ENCODE measurements at regions not wholly inside any gene's neighbourhood (a gene's known extent, or its start where the extent isn't known, plus 50 kb on each side); places are given as distances from the start of the nearest gene placed in this dataset.

DNA sequence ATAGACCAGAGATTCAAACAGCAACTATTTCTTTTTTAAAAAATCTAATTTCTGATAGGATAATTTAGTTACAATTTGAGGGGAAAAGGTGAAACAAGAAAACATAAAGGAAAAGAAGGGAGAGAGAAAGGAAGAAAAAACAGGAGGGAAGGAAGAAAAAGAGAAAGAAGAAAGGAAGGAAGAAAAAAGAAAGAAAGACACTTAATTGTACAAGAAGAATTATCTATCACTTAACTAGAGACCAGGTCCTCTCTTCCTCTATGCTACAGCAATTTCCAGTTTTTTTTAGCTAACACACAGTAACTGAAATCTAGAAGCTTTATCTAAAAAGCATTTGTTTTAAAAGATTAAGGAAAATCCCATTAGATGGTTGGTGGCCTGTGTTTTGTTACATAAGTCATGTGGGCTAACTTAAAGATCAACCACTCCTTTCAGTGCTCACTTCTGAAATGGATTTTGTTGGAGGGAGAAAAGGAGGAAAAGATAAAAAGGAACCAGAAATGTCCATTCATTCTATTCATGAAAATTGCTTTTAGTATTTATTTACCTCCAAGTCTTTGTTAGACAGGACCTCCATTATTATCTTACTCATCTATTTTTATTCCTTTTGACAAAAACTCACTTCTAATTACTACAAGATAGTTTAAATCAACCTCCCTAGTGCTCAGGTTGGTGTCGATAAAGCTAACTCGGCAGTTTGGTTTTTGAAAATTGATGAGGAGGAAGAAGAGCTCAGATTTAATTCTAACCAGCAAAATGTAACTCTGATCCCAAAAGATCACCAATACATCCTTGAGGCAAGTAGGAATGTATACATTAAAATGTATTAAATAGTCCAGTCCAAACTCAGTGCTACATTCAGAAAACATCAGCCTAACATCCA is 251.5 kb upstream of the FN1 start:
- H3K27me3 ChIP-seq (ENCODE audit: control insufficient read depth, insufficient read depth, low read length), result no peaks in the 10 kb centered on the region
- H3K9me3 ChIP-seq (ENCODE audit: control insufficient read depth, insufficient read depth, low read length), result no peaks in the 10 kb centered on the region
- H3K4me1 ChIP-seq (ENCODE audit: control insufficient read depth, insufficient read depth, low read length), result no peaks in the 10 kb centered on the region
- no peak overlapping the region for H3K4me3 ChIP-seq (ENCODE audit: low read depth, low read length)
- no peak overlapping the region for H3K9ac ChIP-seq (ENCODE audit: low read depth, low read length)
- H3K36me3 ChIP-seq (ENCODE audit: control insufficient read depth, insufficient read depth, low read length), result no peaks in the 10 kb centered on the region

DNA sequence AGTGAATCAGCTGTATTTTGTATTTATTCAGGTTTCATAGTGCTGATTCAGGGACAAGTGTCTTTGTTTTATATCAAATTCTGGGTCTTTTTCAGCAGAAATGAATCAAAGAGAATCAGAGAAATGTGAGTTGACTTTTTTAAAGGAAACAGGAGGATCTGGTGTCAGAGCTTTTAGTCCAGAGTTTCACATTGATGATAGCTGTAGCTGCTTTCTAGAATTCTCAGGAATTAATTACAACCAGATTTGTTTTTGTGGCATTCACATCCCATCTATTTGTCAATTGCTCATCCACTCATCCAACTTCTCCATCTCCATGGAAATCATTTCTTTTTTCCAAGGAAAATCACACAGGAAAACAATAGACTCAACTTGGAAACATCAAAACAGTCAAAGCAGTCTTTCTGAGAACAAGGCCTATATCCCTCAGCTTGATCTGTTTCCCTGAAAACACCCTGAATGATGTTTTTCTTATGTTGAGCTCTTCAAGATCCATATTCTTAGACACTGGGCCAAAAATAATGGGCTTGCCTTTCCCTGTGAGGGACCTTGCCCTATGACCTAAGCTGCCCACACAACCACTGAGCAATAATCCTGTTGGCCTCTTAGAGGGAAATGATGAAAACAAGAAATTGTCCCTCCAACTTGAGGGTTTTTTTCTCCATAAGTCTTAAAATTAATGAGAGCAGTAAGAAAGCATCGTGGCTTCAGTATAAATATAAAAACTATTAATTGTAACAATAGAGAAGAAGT is 249.5 kb upstream of the FN1 start:
- Histone ChIP-seq H3K9me3 (ENCODE audit: control insufficient read depth, insufficient read depth, low read length) (no peaks in the 10 kb centered on the region), H3K4me3 (ENCODE audit: low read depth, low read length) (no peak overlapping the region), H3K4me1 (ENCODE audit: control insufficient read depth, insufficient read depth, low read length) (no peaks in the 10 kb centered on the region), H3K27me3 (ENCODE audit: control insufficient read depth, insufficient read depth, low read length) (no peaks in the 10 kb centered on the region), H3K36me3 (ENCODE audit: control insufficient read depth, insufficient read depth, low read length) (no peaks in the 10 kb centered on the region), H3K9ac (ENCODE audit: low read depth, low read length) (no peak overlapping the region)

DNA sequence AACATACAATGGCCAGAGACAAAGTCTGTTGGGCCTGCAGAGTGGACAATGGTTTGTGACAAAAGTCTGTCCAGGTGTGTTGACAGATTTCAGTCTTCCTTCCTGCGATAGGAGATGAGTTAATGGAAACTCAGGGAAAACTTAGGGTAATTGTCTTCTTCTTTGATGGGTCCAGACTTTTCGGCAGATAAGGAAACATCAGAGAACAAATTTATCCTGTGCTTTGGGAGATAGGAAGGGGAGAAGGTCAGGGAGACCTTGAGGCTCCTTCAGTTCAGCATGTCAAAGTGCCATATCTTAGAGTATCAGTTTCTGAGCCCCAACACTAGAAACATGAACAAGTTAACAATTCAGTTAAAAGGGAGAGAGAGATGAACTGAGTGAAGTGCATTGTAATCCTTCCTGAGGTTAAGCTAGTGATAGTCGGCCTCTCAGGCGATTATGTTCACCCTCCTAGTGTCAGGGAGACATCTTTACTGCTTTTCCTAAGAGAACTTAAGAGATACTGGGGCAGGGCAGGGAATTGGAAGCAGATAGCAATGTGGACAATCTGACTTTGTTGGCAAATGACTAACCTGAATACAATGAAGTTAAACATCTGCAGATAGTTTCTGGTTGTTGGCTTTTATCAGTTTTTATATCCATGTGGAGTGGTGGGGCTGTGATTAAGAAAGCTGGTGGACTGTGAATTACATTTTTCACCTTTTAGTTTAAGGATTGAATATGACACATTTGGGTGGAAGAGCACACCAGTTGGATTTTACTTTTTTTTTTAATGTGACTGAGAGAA is 248.8 kb upstream of the FN1 start:
- no peak overlapping the region for H3K9ac ChIP-seq (ENCODE audit: low read depth, low read length)
- no peaks in the 10 kb centered on the region for H3K4me1 ChIP-seq (ENCODE audit: control insufficient read depth, insufficient read depth, low read length)
- no peaks in the 10 kb centered on the region for H3K9me3 ChIP-seq (ENCODE audit: control insufficient read depth, insufficient read depth, low read length)
- H3K36me3 ChIP-seq (ENCODE audit: control insufficient read depth, insufficient read depth, low read length), result no peaks in the 10 kb centered on the region
- H3K27me3 ChIP-seq (ENCODE audit: control insufficient read depth, insufficient read depth, low read length), result no peaks in the 10 kb centered on the region
- no peak overlapping the region for H3K4me3 ChIP-seq (ENCODE audit: low read depth, low read length)

DNA sequence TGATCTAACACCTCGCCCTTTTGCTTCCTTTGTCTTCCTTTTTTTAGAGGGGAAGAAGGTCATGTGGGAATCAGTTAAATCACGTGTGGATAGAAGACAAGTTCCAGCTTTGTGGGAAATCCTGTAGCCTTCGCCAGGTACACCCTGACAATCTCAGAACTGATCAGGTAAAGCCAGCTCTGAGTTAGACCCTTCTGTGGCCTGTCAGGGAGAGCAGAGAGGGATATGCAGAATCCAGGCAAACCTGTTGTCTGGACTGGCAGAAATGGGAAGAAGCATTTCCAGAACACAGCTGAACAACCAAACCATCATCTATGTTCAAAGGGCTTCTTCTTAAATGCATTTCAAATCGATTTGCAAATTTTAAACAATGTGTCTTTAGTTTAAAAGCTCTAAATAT is 247.4 kb upstream of the FN1 start:
- Histone ChIP-seq H3K36me3 (ENCODE audit: control insufficient read depth, insufficient read depth, low read length) (no peaks in the 10 kb centered on the region), H3K9me3 (ENCODE audit: control insufficient read depth, insufficient read depth, low read length) (no peaks in the 10 kb centered on the region), H3K4me3 (ENCODE audit: low read depth, low read length) (no peak overlapping the region), H3K9ac (ENCODE audit: low read depth, low read length) (no peak overlapping the region), H3K27me3 (ENCODE audit: control insufficient read depth, insufficient read depth, low read length) (no peaks in the 10 kb centered on the region), H3K4me1 (ENCODE audit: control insufficient read depth, insufficient read depth, low read length) (no peaks in the 10 kb centered on the region)

DNA sequence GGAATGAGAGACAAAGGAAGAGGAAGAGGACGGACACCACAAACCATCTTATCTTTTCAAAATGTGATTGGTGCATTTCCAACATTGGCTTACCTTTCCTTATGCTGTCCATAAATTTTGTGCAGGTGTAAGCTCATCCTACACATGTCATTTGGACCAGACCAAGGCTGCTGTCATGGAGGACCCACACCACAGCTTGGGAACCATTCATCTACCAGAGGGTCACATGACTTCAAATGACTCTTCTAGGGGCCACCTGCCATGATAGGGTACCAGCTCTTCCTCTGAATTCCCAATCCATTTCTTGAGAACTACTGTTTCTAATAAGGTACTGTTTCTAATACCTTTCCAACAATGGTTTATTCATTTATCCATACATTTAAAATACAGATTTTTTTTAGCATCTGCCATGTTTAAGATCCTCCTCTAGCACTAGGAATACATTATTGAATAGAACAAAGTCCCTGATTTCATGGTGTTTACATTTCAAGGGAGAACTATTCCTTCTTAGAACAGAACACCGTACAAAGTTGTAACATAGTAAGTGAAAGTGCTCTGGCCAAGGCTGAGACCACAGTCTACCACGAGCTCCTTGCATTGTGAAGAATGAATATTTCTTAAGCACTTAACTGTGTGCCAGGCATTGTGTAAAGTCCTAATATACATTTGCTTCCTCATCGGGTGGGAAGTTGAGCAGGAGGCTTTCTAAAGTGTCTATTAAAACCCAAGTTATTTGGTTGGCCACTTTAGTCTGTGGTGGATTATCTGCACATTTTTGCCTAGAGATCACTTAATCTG is 246.1 kb upstream of the FN1 start:
- Histone ChIP-seq H3K36me3 (ENCODE audit: control insufficient read depth, insufficient read depth, low read length) (no peaks in the 10 kb centered on the region), H3K9me3 (ENCODE audit: control insufficient read depth, insufficient read depth, low read length) (no peaks in the 10 kb centered on the region), H3K27me3 (ENCODE audit: control insufficient read depth, insufficient read depth, low read length) (no peaks in the 10 kb centered on the region), H3K4me1 (ENCODE audit: control insufficient read depth, insufficient read depth, low read length) (no peaks in the 10 kb centered on the region), H3K9ac (ENCODE audit: low read depth, low read length) (no peak overlapping the region), H3K4me3 (ENCODE audit: low read depth, low read length) (no peak overlapping the region)

DNA sequence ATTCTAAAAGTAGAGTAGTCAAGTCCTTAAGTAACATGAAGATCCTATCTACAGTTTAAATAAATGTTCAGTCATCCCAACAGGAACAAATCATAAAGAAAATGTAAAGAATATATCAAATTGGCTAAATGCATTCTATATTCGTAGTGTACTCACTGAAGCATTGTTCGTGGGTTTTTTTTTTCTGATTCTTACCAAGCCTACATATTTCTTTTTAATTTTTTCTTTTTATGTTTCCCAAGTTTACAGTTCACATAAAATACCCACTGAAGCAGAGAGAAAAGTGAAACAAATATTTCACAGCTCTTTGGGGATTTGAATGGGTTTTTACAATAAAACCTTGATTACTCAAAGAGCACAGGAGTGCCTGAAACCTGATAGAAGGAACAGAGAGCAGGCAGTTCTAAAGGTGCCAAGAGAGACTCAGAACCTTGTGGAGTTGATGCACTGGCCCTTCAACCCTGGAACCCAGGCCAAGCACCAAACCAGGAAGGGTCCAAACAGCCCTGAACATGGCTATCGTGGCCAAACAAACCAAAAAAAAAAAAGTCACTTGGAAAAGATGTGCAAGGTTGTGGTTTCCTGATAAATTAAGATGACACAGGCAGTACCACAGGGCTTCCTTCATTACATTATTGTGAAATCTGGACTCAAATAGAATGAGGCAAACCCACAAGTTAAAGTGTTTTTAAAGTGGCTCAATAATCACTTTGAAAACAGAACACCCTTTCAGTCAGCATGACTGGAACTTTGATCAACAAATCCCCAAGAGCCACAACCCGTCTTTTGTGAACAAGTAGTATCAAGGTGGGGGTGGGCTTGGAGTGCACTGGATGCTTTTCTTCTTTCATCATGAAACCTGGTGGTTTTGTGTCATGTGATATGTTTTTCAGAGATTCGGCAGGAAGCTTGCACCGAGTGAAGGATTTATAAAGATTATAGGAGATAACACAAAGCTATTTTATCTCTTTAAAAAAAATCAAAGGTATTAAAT is 245.0 kb upstream of the FN1 start:
- no peak overlapping the region for H3K4me3 ChIP-seq (ENCODE audit: low read depth, low read length)
- no peaks in the 10 kb centered on the region for H3K4me1 ChIP-seq (ENCODE audit: control insufficient read depth, insufficient read depth, low read length)
- peak overlapping the region; percentile 42 for H3K9ac ChIP-seq (ENCODE audit: low read depth, low read length)

DNA sequence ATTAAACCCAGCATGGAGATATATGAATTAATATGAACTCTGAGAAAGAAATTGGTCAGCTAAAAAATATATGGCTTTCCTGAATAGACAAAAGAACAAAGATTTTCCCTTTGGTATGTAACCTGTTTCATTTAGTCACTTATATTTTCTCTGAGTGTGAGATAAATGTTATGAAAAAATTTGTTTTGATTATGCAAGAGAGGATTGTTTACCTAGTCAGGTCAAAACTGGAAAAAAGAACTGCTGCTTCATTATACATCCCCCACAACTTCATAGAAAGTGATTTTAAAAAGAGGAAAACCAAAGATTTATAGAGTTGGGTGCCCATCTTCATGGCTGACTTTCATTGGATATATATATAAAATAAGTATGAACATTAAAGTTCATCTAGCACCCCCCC is 242.2 kb upstream of the FN1 start:
- no peaks in the 10 kb centered on the region for H3K27me3 ChIP-seq (ENCODE audit: control insufficient read depth, insufficient read depth, low read length)
- no peak overlapping the region for H3K4me3 ChIP-seq (ENCODE audit: low read depth, low read length)
- H3K4me1 ChIP-seq (ENCODE audit: control insufficient read depth, insufficient read depth, low read length), result no peaks in the 10 kb centered on the region
- no peaks in the 10 kb centered on the region for H3K36me3 ChIP-seq (ENCODE audit: control insufficient read depth, insufficient read depth, low read length)
- no peaks in the 10 kb centered on the region for H3K9me3 ChIP-seq (ENCODE audit: control insufficient read depth, insufficient read depth, low read length)
- H3K9ac ChIP-seq (ENCODE audit: low read depth, low read length), result no peak overlapping the region

More for the DNA sequence above, 245.0 kb upstream of the FN1 start:
- H3K36me3 ChIP-seq (ENCODE audit: control insufficient read depth, insufficient read depth, low read length), result no peaks in the 10 kb centered on the region
- H3K27me3 ChIP-seq (ENCODE audit: control insufficient read depth, insufficient read depth, low read length), result no peaks in the 10 kb centered on the region
- H3K9me3 ChIP-seq (ENCODE audit: control insufficient read depth, insufficient read depth, low read length), result no peaks in the 10 kb centered on the region

DNA sequence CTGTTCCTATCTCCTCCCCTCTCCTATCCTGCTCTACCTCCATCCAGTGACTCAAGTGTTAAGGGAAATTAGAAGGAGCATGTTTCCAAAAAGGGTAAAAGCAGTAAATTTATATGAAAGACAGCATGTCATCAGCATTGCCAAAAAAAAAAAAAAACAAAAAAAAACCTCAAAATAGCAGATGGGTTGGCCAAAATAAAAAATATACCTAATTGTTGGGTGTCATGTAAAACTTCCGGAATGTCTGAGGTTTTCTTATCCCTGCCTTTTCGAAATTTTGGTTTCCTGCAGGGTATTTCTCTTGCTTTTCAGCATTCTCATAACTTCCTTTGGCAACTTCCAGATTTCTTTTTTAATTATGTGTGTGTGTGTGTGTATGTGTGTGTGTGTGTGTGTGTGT is 241.6 kb upstream of the FN1 start:
- Histone ChIP-seq H3K9me3 (ENCODE audit: control insufficient read depth, insufficient read depth, low read length) (no peaks in the 10 kb centered on the region), H3K27me3 (ENCODE audit: control insufficient read depth, insufficient read depth, low read length) (no peaks in the 10 kb centered on the region), H3K4me1 (ENCODE audit: control insufficient read depth, insufficient read depth, low read length) (no peaks in the 10 kb centered on the region), H3K36me3 (ENCODE audit: control insufficient read depth, insufficient read depth, low read length) (no peaks in the 10 kb centered on the region), H3K9ac (ENCODE audit: low read depth, low read length) (no peak overlapping the region), H3K4me3 (ENCODE audit: low read depth, low read length) (no peak overlapping the region)

DNA sequence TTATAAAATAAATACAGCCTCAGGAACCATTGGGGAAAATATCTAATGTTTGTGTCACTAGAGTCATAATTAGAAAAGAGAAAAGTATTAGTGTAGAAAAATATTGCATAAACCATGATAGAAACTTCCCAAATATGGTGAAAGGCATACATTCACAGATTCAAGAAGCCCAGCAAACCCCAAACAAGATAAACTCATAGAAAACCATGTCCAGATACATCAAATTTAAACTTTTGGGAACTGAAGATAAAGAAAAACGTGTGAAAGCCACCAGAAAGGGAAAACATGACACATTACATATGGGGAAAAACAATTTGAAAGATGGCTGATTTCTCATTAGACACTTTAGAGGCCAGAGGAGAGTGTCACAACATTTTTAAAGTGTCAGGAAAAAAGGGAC is 236.5 kb upstream of the FN1 start:
- no peaks in the 10 kb centered on the region for H3K36me3 ChIP-seq (ENCODE audit: control insufficient read depth, insufficient read depth, low read length)
- H3K4me1 ChIP-seq (ENCODE audit: control insufficient read depth, insufficient read depth, low read length), result no peaks in the 10 kb centered on the region
- H3K9me3 ChIP-seq (ENCODE audit: control insufficient read depth, insufficient read depth, low read length), result no peaks in the 10 kb centered on the region
- no peak overlapping the region for H3K4me3 ChIP-seq (ENCODE audit: low read depth, low read length)
- no peaks in the 10 kb centered on the region for H3K27me3 ChIP-seq (ENCODE audit: control insufficient read depth, insufficient read depth, low read length)
- H3K9ac ChIP-seq (ENCODE audit: low read depth, low read length), result no peak overlapping the region

DNA sequence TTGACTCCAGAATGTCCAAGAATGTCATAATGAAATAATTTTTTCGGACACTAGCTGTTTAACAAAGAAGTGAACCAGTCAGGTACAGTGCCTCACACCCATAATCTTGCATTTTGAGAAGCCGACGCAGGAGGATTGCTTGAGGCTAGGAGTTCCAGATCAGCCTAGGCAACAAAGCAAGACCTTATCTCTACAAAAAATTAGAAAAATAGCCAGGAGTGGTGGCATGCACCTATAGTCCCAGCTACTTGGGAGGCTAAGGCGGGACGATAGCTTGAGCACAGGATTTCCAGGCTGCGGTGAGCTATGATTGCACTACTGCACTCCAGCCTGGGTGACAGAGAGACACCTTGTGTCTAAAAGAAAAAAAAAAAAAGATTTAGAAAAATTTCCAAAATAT is 235.8 kb upstream of the FN1 start:
- no peaks in the 10 kb centered on the region for H3K4me1 ChIP-seq (ENCODE audit: control insufficient read depth, insufficient read depth, low read length)
- no peaks in the 10 kb centered on the region for H3K9me3 ChIP-seq (ENCODE audit: control insufficient read depth, insufficient read depth, low read length)
- no peaks in the 10 kb centered on the region for H3K36me3 ChIP-seq (ENCODE audit: control insufficient read depth, insufficient read depth, low read length)
- no peak overlapping the region for H3K4me3 ChIP-seq (ENCODE audit: low read depth, low read length)
- H3K27me3 ChIP-seq (ENCODE audit: control insufficient read depth, insufficient read depth, low read length), result no peaks in the 10 kb centered on the region
- H3K9ac ChIP-seq (ENCODE audit: low read depth, low read length), result no peak overlapping the region

Data from iPS-15b (cell line).